Calu3 (cell line): ENCODE measurements at regions not wholly inside any gene's neighbourhood (a gene's known extent, or its start where the extent isn't known, plus 50 kb on each side); places are given as distances from the start of the nearest gene placed in this dataset.

Experiments
- BruUV-seq: library from RNA; stranded (reverse); fragments of 400-500 nt; replicated peaks from 2 replicates; lab custom pipeline; 2021; lab: Mats Ljungman, UMichigan
- CTCF ChIA-PET: fragments of 300-600 bp; sonication (Branson Sonifier 250); formaldehyde crosslinking; loops from one replicate; lab custom pipeline; 2022; ENCODE audit warnings: antibody characterized with exemption; lab: Charles Lee
- DNase-seq: peaks from one replicate; pipeline ENCODE4 v3.0.0; 2022
- H3K27ac Mint-ChIP-seq: one replicate; pipeline ENCODE4 v1.8.0; 2022; ENCODE audit warnings: mixed read lengths; ENCODE audit not compliant: unreplicated experiment
- H3K27me3 Mint-ChIP-seq: one replicate; pipeline ENCODE4 v1.8.0; 2022; ENCODE audit warnings: mixed read lengths; ENCODE audit not compliant: unreplicated experiment
- H3K36me3 Mint-ChIP-seq: one replicate; pipeline ENCODE4 v1.8.0; 2022; ENCODE audit warnings: mild to moderate bottlenecking, moderate library complexity, mixed read lengths; ENCODE audit not compliant: insufficient read depth, unreplicated experiment
- H3K4me1 Mint-ChIP-seq: one replicate; pipeline ENCODE4 v1.8.0; 2022; ENCODE audit warnings: mild to moderate bottlenecking, low read depth, mixed read lengths; ENCODE audit not compliant: unreplicated experiment
- H3K4me3 Mint-ChIP-seq: one replicate; pipeline ENCODE4 v1.8.0; 2022; ENCODE audit warnings: mild to moderate bottlenecking, low read depth, moderate library complexity, mixed read lengths; ENCODE audit not compliant: unreplicated experiment
- H3K9me3 Mint-ChIP-seq: one replicate; pipeline ENCODE4 v1.8.0; 2022; ENCODE audit warnings: low read depth, mixed read lengths; ENCODE audit not compliant: unreplicated experiment
- CTCF ChIP-seq: fragments of 200-600 bp; IDR thresholded peaks from one replicate; pipeline ENCODE4 v1.8.0; 2022; ENCODE audit warnings: antibody characterized with exemption; ENCODE audit not compliant: unreplicated experiment
- intact Hi-C: fragments of 100-400 bp; cut with micrococcal nuclease; formaldehyde crosslinking; loops from one replicate; pipeline ENCODE4 v1.10.0; 2022; ENCODE audit not compliant: unreplicated experiment

GRCh38 chr1:213618094-213618493 lies 369.7 kb upstream of the PROX1 start:
- intact Hi-C loops = no loop called here
- Mint-ChIP-seq H3K9me3 (no peaks in the 10 kb centered on the region), H3K27ac (no peak overlapping the region), H3K4me3 (no peak overlapping the region), H3K4me1 (no peaks in the 10 kb centered on the region), H3K36me3 (peaks cover 4% of the 10 kb centered on the region), H3K27me3 (peaks cover 51% of the 10 kb centered on the region)
- BruUV-seq = no TSS peak
- CTCF ChIA-PET = no interaction called here
- DNase-seq = no peak
- TF ChIP-seq CTCF = no peak

GRCh38 chr1:213619026-213619425 lies 368.7 kb upstream of the PROX1 start:
- Mint-ChIP-seq H3K36me3 (peaks cover 4% of the 10 kb centered on the region), H3K4me1 (no peaks in the 10 kb centered on the region), H3K27ac (no peak overlapping the region), H3K9me3 (peaks cover under 1% of the 10 kb centered on the region), H3K4me3 (no peak overlapping the region), H3K27me3 (peaks cover 41% of the 10 kb centered on the region)
- TF ChIP-seq CTCF = no peak
- no peak for DNase-seq
- intact Hi-C loops = no loop called here
- CTCF ChIA-PET = no interaction called here
- BruUV-seq = no TSS peak

- no peak for TF ChIP-seq CTCF
- intact Hi-C loops = no loop called here
- Mint-ChIP-seq H3K27ac (no peak overlapping the region), H3K4me1 (no peaks in the 10 kb centered on the region), H3K36me3 (peaks cover 2% of the 10 kb centered on the region), H3K27me3 (peaks cover 21% of the 10 kb centered on the region), H3K4me3 (no peak overlapping the region), H3K9me3 (peaks cover 2% of the 10 kb centered on the region)
- CTCF ChIA-PET = interaction anchor here (0.6 kb wide), 1 partner anchor 16 kb away, joined by 5 read pairs; no protein-coding TSS in a partner anchor
- no peak for DNase-seq
- no TSS peak for BruUV-seq
Measured at GRCh38 chr1:213621077-213621476, 366.7 kb upstream of the PROX1 start.

- BruUV-seq = no TSS peak
- no peak for DNase-seq
- Mint-ChIP-seq H3K36me3 (no peaks in the 10 kb centered on the region), H3K4me1 (no peaks in the 10 kb centered on the region), H3K27ac (no peak overlapping the region), H3K9me3 (peaks cover 2% of the 10 kb centered on the region), H3K4me3 (no peak overlapping the region), H3K27me3 (peaks cover 14% of the 10 kb centered on the region)
- CTCF ChIA-PET = no interaction called here
- intact Hi-C loops = no loop called here
- TF ChIP-seq CTCF = no peak
Measured at GRCh38 chr1:213622365-213623063, 365.3 kb upstream of the PROX1 start.
